ENCODE measurements at regions not wholly inside any gene's neighbourhood (a gene's known extent, or its start where the extent isn't known, plus 50 kb on each side); places are given as distances from the start of the nearest gene placed in this dataset.

DNA sequence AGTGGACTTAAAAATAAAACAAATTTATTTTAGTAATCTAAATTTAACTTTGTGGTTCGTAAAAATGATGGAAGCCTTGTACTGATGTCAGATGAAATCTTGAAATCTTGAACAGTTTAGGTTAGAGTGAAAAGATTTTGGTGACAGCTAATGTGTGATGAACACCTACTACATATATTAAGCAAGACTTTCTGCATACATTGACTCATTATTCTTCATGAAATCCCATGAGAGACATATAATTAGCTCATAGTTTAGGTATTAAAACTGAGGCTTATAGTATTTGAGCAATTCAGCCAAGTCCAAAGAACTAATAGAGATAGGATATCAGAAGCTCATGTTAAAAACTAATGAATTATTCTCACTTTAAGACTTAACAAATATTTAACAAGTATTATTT lies 66.9 kb upstream of the PCDH7 start:
- TF ChIP-seq EZH2 (IDR thresholded peaks at IDR 0.05; ENCODE audit: low read depth) (no peak), CTCF (conservative IDR thresholded peaks at IDR 0.05) (no peak)
